ENCODE measurements at regions not wholly inside any gene's neighbourhood (a gene's known extent, or its start where the extent isn't known, plus 50 kb on each side); places are given as distances from the start of the nearest gene placed in this dataset.
"Not testable (repeated sequence)": the region's sequence is repeated elsewhere in the genome, so short reads cannot be mapped to it uniquely, and the experiment has no call there.

GRCh38 chr2:166743482-166743881 is 144.8 kb upstream of the XIRP2 start:
- not testable (repeated sequence) for DNase-seq (ENCODE audit: low spot score)

DNA sequence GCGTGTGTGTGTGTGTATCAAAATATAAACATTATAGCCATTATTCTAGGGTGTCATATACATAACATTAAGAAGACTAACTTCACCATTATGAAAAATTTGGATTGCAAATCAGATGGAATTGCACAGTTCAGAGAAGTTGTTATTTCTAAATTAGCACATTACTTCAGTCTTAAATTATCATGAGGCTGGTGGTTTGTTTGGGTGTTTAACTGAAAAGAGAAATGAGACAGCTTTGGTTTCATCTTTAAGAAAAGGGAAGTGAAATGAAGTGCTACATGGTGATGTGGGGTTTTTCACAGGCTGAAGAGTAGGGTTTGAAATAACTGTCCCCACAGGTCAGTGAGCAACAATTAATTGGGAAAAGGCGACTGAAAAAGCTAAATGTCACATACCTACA is 161.2 kb upstream of the XIRP2 start:
- DNase-seq (ENCODE audit: low spot score) = no peak

DNA sequence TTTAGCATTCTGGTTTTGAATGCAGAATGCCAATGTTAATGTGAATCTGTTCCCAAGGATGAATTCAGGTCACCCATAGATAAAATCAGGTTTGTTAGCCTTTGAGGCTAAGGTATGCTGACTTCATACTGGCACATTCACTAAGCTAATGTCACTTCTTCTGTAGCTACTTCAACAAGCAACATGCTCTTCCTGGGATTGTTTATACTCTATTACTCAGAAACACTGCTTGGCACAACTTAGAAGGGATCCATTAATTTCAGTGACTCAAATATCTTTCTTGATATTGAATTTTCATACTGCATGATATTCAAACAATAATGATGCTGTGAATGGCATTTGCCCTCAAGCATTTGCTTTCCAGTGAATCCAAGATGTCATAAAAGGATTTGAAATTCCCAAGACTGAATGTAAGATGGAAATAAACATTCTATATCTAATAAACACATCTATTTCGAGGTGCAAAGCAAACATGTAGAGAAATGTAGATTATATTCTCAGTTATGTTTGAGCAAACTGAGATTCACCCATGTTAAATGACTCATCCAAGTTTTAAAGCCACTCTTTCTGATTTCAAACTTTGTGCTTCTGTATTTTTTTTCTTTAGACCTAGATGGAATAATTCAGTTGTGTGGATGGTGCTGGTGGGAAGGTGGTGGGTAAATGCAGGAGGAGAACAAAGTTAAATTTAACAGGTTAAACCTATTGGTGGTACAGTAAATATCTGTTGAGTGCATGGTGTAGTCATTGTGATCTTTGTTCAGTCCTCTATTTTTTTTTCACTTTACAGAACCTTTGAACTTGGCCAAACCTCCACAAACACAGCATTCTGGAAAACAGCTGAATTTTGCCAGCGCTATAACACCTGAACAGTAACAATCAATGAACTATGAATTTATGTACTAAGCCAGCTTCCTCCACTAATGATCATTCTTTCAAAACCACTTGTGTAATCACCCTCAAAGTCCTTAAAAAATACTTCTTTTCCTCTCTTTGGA is 162.1 kb upstream of the XIRP2 start:
- DNase-seq (ENCODE audit: low spot score) = no peak

GRCh38 chr2:166716968-166717367 is 171.3 kb upstream of the XIRP2 start:
- no peak for DNase-seq (ENCODE audit: low spot score)

GRCh38 chr2:166700079-166700478 is 188.2 kb upstream of the XIRP2 start:
- no peak for DNase-seq (ENCODE audit: low spot score)

GRCh38 chr2:166695154-166695553 is 193.1 kb upstream of the XIRP2 start:
- DNase-seq (ENCODE audit: low spot score) = no peak

DNA sequence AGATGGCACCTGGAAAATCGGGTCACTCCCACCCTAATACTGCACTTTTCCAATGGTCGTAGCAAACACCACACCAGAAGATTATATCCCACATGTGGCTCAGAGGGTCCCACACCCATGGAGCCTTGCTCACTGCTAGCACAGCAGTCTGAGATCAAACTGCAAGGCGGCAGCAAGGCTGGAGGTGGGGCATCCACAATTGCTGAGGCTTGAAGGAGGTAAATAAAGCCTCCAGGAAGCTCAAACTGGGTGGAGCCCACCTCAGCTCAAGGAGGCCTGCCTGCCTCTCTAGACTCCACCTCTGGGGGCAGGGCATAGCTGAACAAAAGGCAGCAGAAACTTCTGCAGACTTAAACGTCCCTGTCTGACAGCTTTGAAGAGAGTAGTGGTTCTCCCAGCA is 192.0 kb upstream of the SCN7A start:
- DNase-seq (ENCODE audit: low spot score) = not testable (repeated sequence)

GRCh38 chr2:166677996-166678395 is 183.9 kb upstream of the SCN7A start:
- DNase-seq (ENCODE audit: low spot score) = no peak

DNA sequence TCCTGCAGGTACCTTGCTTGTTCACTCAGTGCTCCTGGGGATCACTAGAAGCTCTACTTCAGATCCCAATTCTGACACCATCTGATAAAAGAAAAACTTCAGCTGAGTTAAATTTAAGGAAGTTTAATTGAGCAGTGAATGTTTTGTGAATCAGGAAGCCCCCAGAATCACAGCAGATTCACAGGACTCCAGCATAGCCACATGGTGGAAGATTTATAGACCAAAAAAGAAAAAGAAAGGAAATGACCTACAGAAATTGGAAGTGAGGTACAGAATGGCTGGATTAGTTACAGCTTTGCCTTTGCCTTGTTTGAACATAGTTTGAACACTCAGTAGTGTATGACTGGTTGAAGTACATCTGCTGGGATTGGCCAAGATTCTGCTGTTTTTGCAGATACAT is 182.7 kb upstream of the SCN7A start:
- no peak for DNase-seq (ENCODE audit: low spot score)

DNA sequence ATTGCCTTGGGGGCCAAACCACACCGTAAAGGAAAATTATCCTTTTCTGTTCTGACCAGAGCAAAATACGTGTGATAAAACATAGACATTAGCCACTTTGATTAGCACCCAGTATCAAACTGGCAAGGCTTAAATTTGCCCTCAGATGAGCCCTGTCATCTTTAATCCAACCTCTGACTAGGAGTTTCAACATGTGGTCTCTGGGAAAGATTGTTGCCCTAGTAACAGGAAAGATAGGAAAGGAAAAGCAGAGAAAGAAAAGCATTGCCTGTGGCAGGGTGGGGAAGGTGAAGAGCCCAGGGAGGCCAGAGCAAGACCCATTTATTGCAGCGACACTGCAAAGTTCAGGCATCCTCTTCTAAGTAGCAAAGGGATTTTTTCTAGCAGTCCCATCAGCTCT is 181.5 kb upstream of the SCN7A start:
- no peak for DNase-seq (ENCODE audit: low spot score)

GRCh38 chr2:166673986-166674385 is 179.9 kb upstream of the SCN7A start:
- DNase-seq (ENCODE audit: low spot score) = no peak

DNA sequence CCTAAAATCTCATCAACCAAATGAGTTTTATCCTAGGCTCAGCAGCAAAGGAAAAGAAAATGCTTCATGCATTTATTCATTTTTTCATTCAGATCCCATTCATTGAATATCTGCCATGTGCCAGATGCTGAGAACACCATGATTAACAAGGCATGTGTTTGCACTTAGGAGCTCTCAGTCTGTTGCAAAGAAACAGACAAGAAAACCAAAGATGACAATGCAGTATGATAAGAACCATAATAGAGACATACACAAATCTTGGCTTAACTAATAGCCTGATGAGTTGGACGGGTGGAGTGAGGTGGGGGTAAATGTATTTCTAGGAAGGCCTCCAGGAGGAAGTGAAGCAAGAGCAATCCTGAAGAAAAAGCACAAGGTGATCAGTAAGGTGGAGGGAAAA is 177.8 kb upstream of the SCN7A start:
- DNase-seq (ENCODE audit: low spot score) = no peak

DNA sequence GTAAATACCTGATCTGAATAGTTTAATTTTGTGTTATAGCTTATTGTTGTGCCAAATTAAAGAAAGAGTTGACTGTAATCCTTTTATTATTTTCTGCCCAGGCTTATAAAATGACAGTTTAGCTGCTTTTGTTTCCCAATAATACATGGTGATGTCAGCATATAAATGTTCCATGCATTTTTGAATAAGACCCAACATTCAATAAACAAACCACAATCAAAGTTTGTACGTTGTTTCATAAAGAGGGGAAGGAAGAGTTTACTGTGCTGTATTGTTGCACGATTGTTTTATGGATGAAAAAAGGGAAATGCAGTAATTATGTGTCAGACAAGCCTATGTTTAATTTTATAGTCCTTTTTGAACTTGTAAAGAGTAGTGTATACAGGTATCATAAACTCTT is 177.2 kb upstream of the SCN7A start:
- no peak for DNase-seq (ENCODE audit: low spot score)

DNA sequence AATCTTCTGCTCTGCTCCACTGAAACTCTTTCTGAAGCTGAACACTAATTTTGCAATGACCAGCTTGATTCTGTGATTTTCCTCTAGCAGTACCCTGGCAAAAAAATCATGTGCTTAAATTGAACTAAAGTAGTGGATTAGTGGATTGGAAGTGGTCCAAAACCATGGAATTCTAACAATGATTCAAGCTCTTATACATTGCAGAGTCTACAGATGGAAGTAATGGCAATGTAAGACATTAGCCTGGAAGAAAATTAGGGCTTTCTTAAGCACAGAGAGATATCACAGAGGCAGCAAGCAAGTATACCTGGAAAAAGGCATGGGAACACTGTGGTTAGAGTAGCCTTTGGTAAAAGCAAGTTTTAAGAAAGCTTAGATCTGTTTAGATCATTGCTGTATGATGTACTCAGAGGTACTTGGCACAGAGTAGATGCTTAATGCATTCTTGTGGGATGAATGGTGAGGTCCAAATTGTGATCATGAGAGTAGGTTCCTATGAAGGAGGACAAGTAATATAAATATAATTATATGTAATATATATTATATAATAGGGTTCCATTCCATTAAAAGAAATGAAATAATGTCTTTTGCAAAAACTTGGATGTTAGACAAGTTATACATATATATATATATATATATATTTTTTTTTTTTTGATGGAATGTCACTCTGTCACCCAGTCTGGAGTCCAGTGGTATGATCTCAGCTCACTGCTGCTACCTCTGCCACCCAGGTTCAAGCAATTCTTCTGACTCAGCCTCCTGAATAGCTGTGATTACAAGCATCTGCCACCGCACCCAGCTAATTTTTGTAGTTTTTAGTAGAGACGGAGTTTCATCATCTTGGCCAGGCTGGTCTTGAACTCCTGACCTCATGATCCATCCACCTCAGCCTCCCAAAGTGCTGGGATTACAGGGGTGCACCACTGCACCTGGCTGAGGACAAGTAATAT is 172.2 kb upstream of the SCN7A start:
- DNase-seq (ENCODE audit: low spot score) = peak; percentile 64

- DNase-seq (ENCODE audit: low spot score) = no peak
Measured at GRCh38 chr2:166661824-166662223, 167.8 kb upstream of the SCN7A start.

DNA sequence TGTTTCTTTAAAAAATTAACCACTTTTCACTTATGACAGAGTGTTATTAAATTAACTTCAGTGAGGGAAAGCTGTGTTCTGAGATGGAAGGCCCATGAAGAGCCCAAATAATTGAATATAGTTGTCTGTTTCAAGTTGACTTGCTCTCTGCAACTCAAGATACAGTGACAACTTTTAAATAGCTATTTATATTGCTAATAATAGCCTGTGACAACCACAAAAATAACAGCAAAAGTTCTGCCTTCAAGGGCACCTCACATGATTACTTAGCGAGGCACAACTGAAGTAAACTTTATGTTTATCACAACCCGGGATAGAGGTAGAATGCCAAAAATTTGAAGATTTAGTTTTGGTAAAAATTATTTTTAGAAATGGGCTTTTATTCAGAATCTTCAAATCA is 167.3 kb upstream of the SCN7A start:
- DNase-seq (ENCODE audit: low spot score) = no peak

GRCh38 chr2:166658901-166659300 is 164.9 kb upstream of the SCN7A start:
- no peak for DNase-seq (ENCODE audit: low spot score)

DNA sequence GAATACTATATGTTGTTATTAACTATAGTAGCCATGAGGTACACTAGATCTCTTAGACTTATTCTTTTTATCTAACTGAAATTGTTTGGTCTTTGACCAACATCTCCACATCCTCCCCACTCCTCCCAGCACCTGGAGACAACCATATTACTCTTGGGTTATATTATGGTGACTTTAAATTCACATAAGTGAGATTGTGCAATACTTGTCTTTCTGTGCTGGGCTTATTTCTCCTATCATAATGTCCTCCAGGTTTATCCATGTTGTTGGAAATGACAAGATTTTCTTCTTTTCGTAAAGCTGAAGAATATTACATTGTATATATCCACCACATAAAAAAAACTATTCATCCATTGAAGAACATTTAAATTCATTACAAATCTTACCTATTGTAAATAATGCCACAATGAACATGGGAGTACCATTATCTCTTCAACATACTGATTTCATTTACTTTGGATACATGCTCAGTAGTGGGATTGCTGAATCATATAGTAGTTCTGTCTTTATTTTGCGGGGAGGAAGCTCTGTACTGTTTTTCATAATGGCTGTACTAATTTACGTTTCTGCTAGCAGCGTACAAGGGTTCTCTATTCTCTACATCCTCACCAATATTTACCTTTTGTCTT is 159.2 kb upstream of the SCN7A start:
- peak; percentile 75 for DNase-seq (ENCODE audit: low spot score)

GRCh38 chr2:166651991-166652390 is 157.9 kb upstream of the SCN7A start:
- no peak for DNase-seq (ENCODE audit: low spot score)

DNA sequence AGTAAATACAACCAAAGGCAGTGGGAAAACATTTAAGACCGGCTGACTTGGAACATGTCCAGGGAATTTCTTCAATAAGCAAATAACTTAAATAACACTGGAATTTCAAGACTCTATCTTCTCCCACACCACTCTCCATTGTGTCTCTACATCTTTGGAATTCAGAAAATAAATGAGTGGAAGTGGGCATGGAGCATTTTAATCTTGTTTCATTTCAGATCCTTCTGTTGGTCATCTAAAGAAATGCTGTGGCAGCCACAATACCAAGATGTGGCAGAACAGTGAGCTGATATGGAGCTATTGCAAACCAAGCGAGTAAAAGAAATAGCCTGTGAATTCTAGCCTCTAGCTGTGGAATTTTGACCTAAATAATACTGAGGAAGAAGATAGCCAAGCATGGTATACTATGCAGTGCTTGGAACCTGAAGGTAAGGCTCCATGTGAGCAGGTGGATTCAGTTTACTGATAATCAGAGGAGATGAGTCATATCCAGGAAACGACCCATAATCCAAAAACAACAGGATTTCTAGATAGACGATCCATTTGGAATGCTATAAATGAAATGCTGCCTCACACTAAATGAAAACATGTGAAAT is 157.1 kb upstream of the SCN7A start:
- DNase-seq (ENCODE audit: low spot score) = peak; percentile 72

GRCh38 chr2:166647935-166648334 is 153.9 kb upstream of the SCN7A start:
- DNase-seq (ENCODE audit: low spot score) = no peak

- no peak for DNase-seq (ENCODE audit: low spot score)
Measured at GRCh38 chr2:166643980-166644379, 149.9 kb upstream of the SCN7A start.

Measured in A172 (cell line).